A673 (cell line): ENCODE measurements at regions not wholly inside any gene's neighbourhood (a gene's known extent, or its start where the extent isn't known, plus 50 kb on each side); places are given as distances from the start of the nearest gene placed in this dataset.

ENCODE experiments used
- BruUV-seq: library from RNA; stranded (reverse); fragments of 400-500 nt; replicated peaks from 2 replicates; lab custom pipeline; 2021; lab: Mats Ljungman, UMichigan
- CTCF ChIA-PET: fragments of 300-600 bp; sonication (Branson Sonifier 250); formaldehyde crosslinking; loops from one replicate; lab custom pipeline; 2022; ENCODE audit warnings: antibody characterized with exemption; lab: Charles Lee
- POLR2A ChIA-PET: fragments of 300-600 bp; sonication (Branson Sonifier 250); formaldehyde crosslinking; loops from one replicate; lab custom pipeline; 2022; ENCODE audit warnings: antibody characterized with exemption; ENCODE audit not compliant: low non-redundant PET; lab: Charles Lee
- DNase-seq: peaks from one replicate; pipeline ENCODE4 v3.0.0-alpha.2; 2015; ENCODE audit warnings: low spot score
- H3K27ac ChIP-seq: fragments of 200-600 bp; sonication (generic); 2 replicates; pipeline ENCODE4 v1.5.1; 2016; ENCODE audit warnings: mixed run types, low read depth, mild to moderate bottlenecking, mixed read lengths, antibody characterized with exemption, low read length; ENCODE audit not compliant: poor library complexity, severe bottlenecking
- H3K27me3 ChIP-seq: fragments of 200-600 bp; sonication (generic); replicated peaks from 2 replicates; pipeline ENCODE4 v1.6.1; 2017; ENCODE audit warnings: mixed run types, low read depth, mild to moderate bottlenecking, mixed read lengths, antibody characterized with exemption, low read length; ENCODE audit not compliant: insufficient read depth, poor library complexity
- H3K36me3 ChIP-seq: fragments of 200-600 bp; sonication (generic); 2 replicates; pipeline ENCODE4 v1.6.1; 2016; ENCODE audit warnings: mixed run types, mild to moderate bottlenecking, mixed read lengths, antibody characterized with exemption, low read length; ENCODE audit not compliant: insufficient read depth, poor library complexity, severe bottlenecking
- H3K4me1 ChIP-seq: fragments of 200-600 bp; sonication (generic); 2 replicates; pipeline ENCODE4 v1.6.1; 2017; ENCODE audit warnings: mixed run types, mild to moderate bottlenecking, mixed read lengths, antibody characterized with exemption, low read length; ENCODE audit not compliant: insufficient read depth, poor library complexity, severe bottlenecking
- H3K4me3 ChIP-seq: fragments of 200-600 bp; sonication (generic); 2 replicates; pipeline ENCODE4 v1.5.1; 2016; ENCODE audit warnings: low read depth, mixed run types, mild to moderate bottlenecking, mixed read lengths, low read length; ENCODE audit not compliant: poor library complexity, severe bottlenecking
- H3K9me3 ChIP-seq: fragments of 200-600 bp; sonication (generic); 2 replicates; pipeline ENCODE4 v1.6.1; 2016; ENCODE audit warnings: mixed run types, low read depth, mild to moderate bottlenecking, mixed read lengths, antibody characterized with exemption, low read length; ENCODE audit not compliant: poor library complexity, severe bottlenecking
- EZH2 ChIP-seq: fragments of 200-600 bp; sonication (generic); IDR thresholded peaks from 2 replicates; pipeline ENCODE4 v1.6.1; 2017; ENCODE audit warnings: borderline replicate concordance, low read depth, mild to moderate bottlenecking, mixed read lengths, antibody characterized with exemption, low read length; ENCODE audit not compliant: poor library complexity, severe bottlenecking
- intact Hi-C: fragments of 100-400 bp; cut with micrococcal nuclease; formaldehyde crosslinking; loops from one replicate; pipeline ENCODE4 v1.10.0; 2022; ENCODE audit not compliant: unreplicated experiment
- TF ChIP-seq, protein P1 (sequence below): fragments of 300-800, 200-600 bp; sonication (generic); conservative IDR thresholded peaks from 2 replicates; pipeline ENCODE4 v1.5.1; 2017; ENCODE audit warnings: low read depth, mild to moderate bottlenecking, antibody characterized with exemption, low read length, moderate library complexity, mixed read lengths

GRCh38 chr1:50266509-50266908, 156.7 kb downstream of the DMRTA2 start:
- no peak for DNase-seq
- POLR2A ChIA-PET: no interaction called here
- Histone ChIP-seq H3K27ac (no peak overlapping the region), H3K27me3 (peaks cover 17% of the 10 kb centered on the region), H3K36me3 (no peaks in the 10 kb centered on the region), H3K4me3 (no peak overlapping the region), H3K4me1 (no peaks in the 10 kb centered on the region), H3K9me3 (no peaks in the 10 kb centered on the region)
- BruUV-seq: no TSS peak
- CTCF ChIA-PET: no interaction called here
- TF ChIP-seq, protein P1, sequence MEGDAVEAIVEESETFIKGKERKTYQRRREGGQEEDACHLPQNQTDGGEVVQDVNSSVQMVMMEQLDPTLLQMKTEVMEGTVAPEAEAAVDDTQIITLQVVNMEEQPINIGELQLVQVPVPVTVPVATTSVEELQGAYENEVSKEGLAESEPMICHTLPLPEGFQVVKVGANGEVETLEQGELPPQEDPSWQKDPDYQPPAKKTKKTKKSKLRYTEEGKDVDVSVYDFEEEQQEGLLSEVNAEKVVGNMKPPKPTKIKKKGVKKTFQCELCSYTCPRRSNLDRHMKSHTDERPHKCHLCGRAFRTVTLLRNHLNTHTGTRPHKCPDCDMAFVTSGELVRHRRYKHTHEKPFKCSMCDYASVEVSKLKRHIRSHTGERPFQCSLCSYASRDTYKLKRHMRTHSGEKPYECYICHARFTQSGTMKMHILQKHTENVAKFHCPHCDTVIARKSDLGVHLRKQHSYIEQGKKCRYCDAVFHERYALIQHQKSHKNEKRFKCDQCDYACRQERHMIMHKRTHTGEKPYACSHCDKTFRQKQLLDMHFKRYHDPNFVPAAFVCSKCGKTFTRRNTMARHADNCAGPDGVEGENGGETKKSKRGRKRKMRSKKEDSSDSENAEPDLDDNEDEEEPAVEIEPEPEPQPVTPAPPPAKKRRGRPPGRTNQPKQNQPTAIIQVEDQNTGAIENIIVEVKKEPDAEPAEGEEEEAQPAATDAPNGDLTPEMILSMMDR: no peak
- TF ChIP-seq EZH2: no peak
- intact Hi-C loops: no loop called here

DNA sequence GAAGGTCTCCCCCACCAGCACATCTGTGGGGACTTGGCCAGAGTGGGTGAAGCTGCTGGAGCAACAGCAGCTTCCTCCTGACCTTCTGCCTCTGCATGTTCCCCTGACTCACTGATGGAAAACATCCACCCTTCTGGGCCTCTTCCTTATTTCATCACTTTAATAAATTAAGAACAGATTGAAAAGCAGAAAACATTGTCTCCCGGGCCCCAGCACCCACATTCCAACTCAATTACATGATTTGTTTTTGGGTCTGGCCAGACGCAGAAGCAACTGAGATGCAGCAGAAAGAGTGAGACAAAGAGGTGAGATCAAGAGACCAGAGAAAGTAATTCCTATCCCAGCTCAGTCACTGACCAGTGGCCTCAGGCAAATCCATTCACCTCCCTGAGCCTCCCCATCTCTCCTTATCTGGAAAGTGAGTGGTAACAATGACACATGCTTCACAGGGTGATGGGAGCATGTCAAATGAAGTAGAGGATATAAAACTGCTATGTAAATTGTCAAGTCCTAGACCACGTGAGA, 157.1 kb downstream of the ELAVL4 start:
- Histone ChIP-seq H3K36me3 (no peaks in the 10 kb centered on the region), H3K9me3 (no peaks in the 10 kb centered on the region), H3K27me3 (peaks cover 23% of the 10 kb centered on the region), H3K4me3 (no peak overlapping the region), H3K27ac (no peak overlapping the region), H3K4me1 (no peaks in the 10 kb centered on the region)
- ChIA-PET CTCF (no interaction called here), POLR2A (no interaction called here)
- no peak for DNase-seq
- intact Hi-C loops: no loop called here
- TF ChIP-seq EZH2: no peak
- TF ChIP-seq, protein P1: no peak
- BruUV-seq: no TSS peak

- no peak overlapping the region for H3K27ac ChIP-seq
- H3K9me3 ChIP-seq: no peaks in the 10 kb centered on the region
- H3K36me3 ChIP-seq: no peaks in the 10 kb centered on the region
- no peak for DNase-seq
- no TSS peak for BruUV-seq
- TF ChIP-seq, protein P1: no peak
- TF ChIP-seq EZH2: no peak
- CTCF ChIA-PET: no interaction called here
- peaks cover 20% of the 10 kb centered on the region for H3K27me3 ChIP-seq
- POLR2A ChIA-PET: no interaction called here
- no peak overlapping the region for H3K4me3 ChIP-seq
- H3K4me1 ChIP-seq: no peaks in the 10 kb centered on the region
- intact Hi-C loops: no loop called here
Observed at GRCh38 chr1:50264590-50264989, 155.9 kb downstream of the ELAVL4 start.
